PC-3 (cell line): ENCODE measurements at regions not wholly inside any gene's neighbourhood (a gene's known extent, or its start where the extent isn't known, plus 50 kb on each side); places are given as distances from the start of the nearest gene placed in this dataset.

Experiments
- ATAC-seq: fragments of 200-7000 bp; cut with Tn5 transposase; 2 replicates; pipeline ENCODE4 v1.9.1; 2020; ENCODE audit warnings: mild to moderate bottlenecking, moderate library complexity
- BruUV-seq: library from RNA; stranded (reverse); fragments of 400-500 nt; replicated peaks from 2 replicates; lab custom pipeline; 2021; lab: Mats Ljungman, UMichigan
- CTCF ChIA-PET: fragments of 300-600 bp; sonication (Branson Sonifier 250); formaldehyde crosslinking; loops from one replicate; lab custom pipeline; 2022; ENCODE audit warnings: antibody characterized with exemption; lab: Charles Lee
- POLR2A ChIA-PET: fragments of 300-600 bp; sonication (Branson Sonifier 250); formaldehyde crosslinking; loops from one replicate; lab custom pipeline; 2022; ENCODE audit warnings: antibody characterized with exemption; ENCODE audit not compliant: unreplicated experiment; lab: Charles Lee
- DNase-seq: peaks from one replicate; pipeline ENCODE4 v3.0.0-alpha.2; 2015
- H2AFZ ChIP-seq: fragments of 300-600 bp; sonication (generic); 2 replicates; pipeline ENCODE4 v1.6.0; 2016; ENCODE audit warnings: antibody characterized with exemption, low read length
- H3F3A ChIP-seq: fragments of 300-600 bp; sonication (generic); one replicate; pipeline ENCODE4 v1.6.0; 2017; ENCODE audit warnings: antibody characterized with exemption, low read length, control low read depth, mild to moderate bottlenecking; ENCODE audit not compliant: unreplicated experiment
- H3K27ac ChIP-seq: fragments of 300-600 bp; sonication (generic); 2 replicates; pipeline ENCODE4 v1.5.1; 2016; ENCODE audit warnings: mild to moderate bottlenecking, low read length
- H3K27me3 ChIP-seq: fragments of 300-600 bp; sonication (generic); 2 replicates; pipeline ENCODE4 v1.6.1; 2016; ENCODE audit warnings: low read length, mixed read lengths
- H3K36me3 ChIP-seq: fragments of 300-600 bp; sonication (generic); 2 replicates; pipeline ENCODE4 v1.6.1; 2016; ENCODE audit warnings: low read depth, mixed run types, low read length, mixed read lengths
- H3K4me1 ChIP-seq: fragments of 300-600 bp; sonication (generic); 2 replicates; pipeline ENCODE4 v1.5.1; 2016; ENCODE audit warnings: low read length; ENCODE audit not compliant: insufficient read depth
- H3K4me2 ChIP-seq: fragments of 300-600 bp; sonication (generic); 2 replicates; pipeline ENCODE4 v1.6.0; 2016; ENCODE audit warnings: low read length
- H3K4me3 ChIP-seq: fragments of 300-600 bp; sonication (generic); 2 replicates; pipeline ENCODE4 v1.5.1; 2016; ENCODE audit warnings: mild to moderate bottlenecking, low read length, mixed read lengths
- H3K79me2 ChIP-seq: fragments of 300-600 bp; sonication (generic); 2 replicates; pipeline ENCODE4 v1.6.1; 2017; ENCODE audit warnings: low read length, mixed read lengths
- H3K9ac ChIP-seq: fragments of 300-600 bp; sonication (generic); 2 replicates; pipeline ENCODE4 v1.6.0; 2016; ENCODE audit warnings: mild to moderate bottlenecking, low read length
- H3K9me2 ChIP-seq: fragments of 300-600 bp; sonication (generic); replicated peaks from 2 replicates; pipeline ENCODE4 v1.6.1; 2016; ENCODE audit warnings: mixed run types, low read length, mixed read lengths
- H3K9me3 ChIP-seq: fragments of 300-600 bp; sonication (generic); 2 replicates; pipeline ENCODE4 v1.6.1; 2016; ENCODE audit warnings: low read length, mixed read lengths
- H4K20me1 ChIP-seq: fragments of 300-600 bp; sonication (generic); 2 replicates; pipeline ENCODE4 v1.6.1; 2016; ENCODE audit warnings: low read length, mixed read lengths
- EZH2 ChIP-seq: fragments of 300-600 bp; sonication (generic); IDR thresholded peaks from one replicate; pipeline ENCODE4 v1.6.1; 2017; ENCODE audit warnings: antibody characterized with exemption, mild to moderate bottlenecking, low read length; ENCODE audit not compliant: unreplicated experiment
- EZH2phosphoT487 ChIP-seq: fragments of 300-600 bp; sonication (generic); IDR thresholded peaks from 2 replicates; pipeline ENCODE4 v1.6.1; 2018; ENCODE audit warnings: mild to moderate bottlenecking, antibody characterized with exemption, low read length, borderline replicate concordance
- intact Hi-C: fragments of 100-400 bp; cut with micrococcal nuclease; formaldehyde crosslinking; loops from 2 replicates; pipeline ENCODE4 v1.9.0; 2023
- TF ChIP-seq, protein P1 (sequence below): fragments of 300-600 bp; sonication (generic); conservative IDR thresholded peaks from 2 replicates; pipeline ENCODE4 v1.5.1; 2017; ENCODE audit warnings: antibody characterized with exemption, low read depth, mild to moderate bottlenecking, low read length

DNA sequence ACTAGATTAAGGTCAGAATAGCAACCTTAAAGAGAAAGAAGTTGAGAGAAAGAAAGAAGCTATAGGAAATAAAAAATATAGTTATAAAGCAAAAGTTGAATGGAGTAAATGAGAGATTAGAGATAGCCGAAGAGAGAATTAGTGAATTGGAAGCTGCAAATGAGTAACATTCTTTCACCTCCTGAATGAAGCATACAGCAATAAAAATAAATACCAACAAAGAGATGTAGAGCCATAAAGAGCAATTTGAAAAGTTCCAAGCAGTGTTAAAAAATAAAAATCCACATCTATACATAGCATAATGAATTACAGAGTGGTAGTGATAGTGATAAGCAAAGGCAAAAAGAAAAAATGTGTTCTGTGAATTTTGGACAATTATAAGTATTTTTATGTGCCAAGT lies 177.9 kb downstream of the VRK1 start:
- Histone ChIP-seq H3K4me2 (no peak overlapping the region), H4K20me1 (no peaks in the 10 kb centered on the region), H3K4me1 (no peaks in the 10 kb centered on the region), H2AFZ (no peak overlapping the region), H3K27me3 (no peaks in the 10 kb centered on the region), H3K9ac (no peak overlapping the region), H3K27ac (no peak overlapping the region), H3K36me3 (no peaks in the 10 kb centered on the region), H3K9me3 (no peaks in the 10 kb centered on the region), H3K4me3 (no peak overlapping the region), H3K79me2 (no peaks in the 10 kb centered on the region), H3F3A (no peaks in the 10 kb centered on the region), H3K9me2 (no peaks in the 10 kb centered on the region)
- no peak for DNase-seq
- BruUV-seq: no TSS peak
- POLR2A ChIA-PET: interaction anchor here (0.6 kb wide), 1 partner anchor 174 kb away, joined by 3 read pairs; no protein-coding TSS in a partner anchor
- intact Hi-C loops: no loop called here
- no peak for ATAC-seq
- TF ChIP-seq, protein P1, sequence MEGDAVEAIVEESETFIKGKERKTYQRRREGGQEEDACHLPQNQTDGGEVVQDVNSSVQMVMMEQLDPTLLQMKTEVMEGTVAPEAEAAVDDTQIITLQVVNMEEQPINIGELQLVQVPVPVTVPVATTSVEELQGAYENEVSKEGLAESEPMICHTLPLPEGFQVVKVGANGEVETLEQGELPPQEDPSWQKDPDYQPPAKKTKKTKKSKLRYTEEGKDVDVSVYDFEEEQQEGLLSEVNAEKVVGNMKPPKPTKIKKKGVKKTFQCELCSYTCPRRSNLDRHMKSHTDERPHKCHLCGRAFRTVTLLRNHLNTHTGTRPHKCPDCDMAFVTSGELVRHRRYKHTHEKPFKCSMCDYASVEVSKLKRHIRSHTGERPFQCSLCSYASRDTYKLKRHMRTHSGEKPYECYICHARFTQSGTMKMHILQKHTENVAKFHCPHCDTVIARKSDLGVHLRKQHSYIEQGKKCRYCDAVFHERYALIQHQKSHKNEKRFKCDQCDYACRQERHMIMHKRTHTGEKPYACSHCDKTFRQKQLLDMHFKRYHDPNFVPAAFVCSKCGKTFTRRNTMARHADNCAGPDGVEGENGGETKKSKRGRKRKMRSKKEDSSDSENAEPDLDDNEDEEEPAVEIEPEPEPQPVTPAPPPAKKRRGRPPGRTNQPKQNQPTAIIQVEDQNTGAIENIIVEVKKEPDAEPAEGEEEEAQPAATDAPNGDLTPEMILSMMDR: no peak
- TF ChIP-seq EZH2phosphoT487 (no peak), EZH2 (no peak)
- CTCF ChIA-PET: no interaction called here

DNA sequence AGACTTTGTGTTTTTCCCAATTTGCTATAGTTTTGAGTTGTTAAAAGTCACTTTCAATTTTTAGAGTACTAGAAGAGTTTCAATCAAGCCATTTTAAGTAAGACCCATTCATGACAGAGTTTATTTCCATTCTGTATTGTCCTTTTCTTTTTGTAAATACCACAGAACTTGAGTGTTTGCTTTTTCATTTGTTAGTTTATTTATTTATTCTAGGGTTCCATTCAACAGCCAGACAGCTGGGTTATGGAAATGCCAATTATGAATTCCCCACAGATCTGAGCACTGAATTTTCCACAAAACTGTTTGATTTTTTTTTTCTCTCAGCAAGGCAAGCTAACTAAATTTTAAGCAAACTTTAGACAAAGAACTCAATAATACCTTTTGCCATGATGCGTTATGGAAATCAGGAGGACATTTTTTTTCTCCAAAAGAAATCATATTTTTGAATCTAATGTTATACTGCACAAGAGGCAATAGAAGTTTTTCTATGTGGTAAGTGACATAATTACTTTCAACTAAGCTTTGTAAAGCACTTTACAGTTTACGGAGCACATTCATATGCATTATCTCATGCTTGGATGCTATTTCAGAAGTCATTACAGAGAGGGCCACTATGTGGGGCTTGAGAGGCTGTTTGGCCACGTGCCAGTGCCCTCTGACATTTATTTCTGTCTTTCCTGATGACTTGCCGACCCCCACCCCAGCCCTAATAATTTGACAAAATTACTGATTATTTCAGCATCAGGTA lies 181.5 kb downstream of the VRK1 start:
- no peak overlapping the region for H3K9ac ChIP-seq
- H3K36me3 ChIP-seq: no peaks in the 10 kb centered on the region
- BruUV-seq: no TSS peak
- no peaks in the 10 kb centered on the region for H4K20me1 ChIP-seq
- no peak overlapping the region for H3K27ac ChIP-seq
- H3F3A ChIP-seq: no peaks in the 10 kb centered on the region
- H3K27me3 ChIP-seq: no peaks in the 10 kb centered on the region
- CTCF ChIA-PET: no interaction called here
- no peak overlapping the region for H3K4me3 ChIP-seq
- no peaks in the 10 kb centered on the region for H3K9me2 ChIP-seq
- H3K4me1 ChIP-seq: no peaks in the 10 kb centered on the region
- no peak overlapping the region for H3K4me2 ChIP-seq
- no peaks in the 10 kb centered on the region for H3K9me3 ChIP-seq
- H2AFZ ChIP-seq: no peak overlapping the region
- no peak for ATAC-seq
- TF ChIP-seq EZH2phosphoT487 (no peak), EZH2 (no peak)
- TF ChIP-seq, protein P1: no peak
- POLR2A ChIA-PET: no interaction called here
- intact Hi-C loops: no loop called here
- H3K79me2 ChIP-seq: no peaks in the 10 kb centered on the region
- no peak for DNase-seq

DNA sequence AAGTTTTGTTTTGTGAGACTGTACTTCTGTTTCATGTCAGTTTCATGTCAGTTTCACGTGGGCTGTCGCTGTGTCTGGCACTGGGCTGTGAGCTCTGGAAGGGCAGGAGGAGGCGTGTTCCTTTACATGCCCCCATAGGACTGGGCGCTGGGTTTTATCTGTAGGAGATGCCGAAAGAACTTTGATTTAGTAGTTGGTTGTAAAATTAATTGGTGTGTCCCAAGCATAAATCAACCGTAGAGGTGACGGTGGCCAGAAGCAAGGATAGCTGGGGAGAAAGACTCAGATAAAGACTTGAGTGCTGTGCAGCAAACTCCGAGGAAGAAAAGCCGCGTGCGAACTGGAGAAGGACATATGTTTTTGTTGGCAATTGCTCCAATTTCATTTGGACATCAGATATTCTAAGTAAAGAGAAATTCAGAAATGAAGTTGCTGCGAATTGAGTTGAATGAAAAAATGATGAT lies 182.5 kb downstream of the VRK1 start:
- no peaks in the 10 kb centered on the region for H3K9me3 ChIP-seq
- no peaks in the 10 kb centered on the region for H4K20me1 ChIP-seq
- no peaks in the 10 kb centered on the region for H3K79me2 ChIP-seq
- no peak overlapping the region for H3K4me3 ChIP-seq
- ATAC-seq (no peak), DNase-seq (no peak)
- H3K4me1 ChIP-seq: no peaks in the 10 kb centered on the region
- CTCF ChIA-PET: no interaction called here
- H3K9ac ChIP-seq: no peak overlapping the region
- H3K27ac ChIP-seq: no peak overlapping the region
- POLR2A ChIA-PET: interaction anchor here (0.6 kb wide), 1 partner anchor 22 kb away, joined by 3 read pairs; no protein-coding TSS in a partner anchor
- H3K36me3 ChIP-seq: no peaks in the 10 kb centered on the region
- TF ChIP-seq EZH2 (no peak), EZH2phosphoT487 (no peak)
- TF ChIP-seq, protein P1: no peak
- H3K4me2 ChIP-seq: no peak overlapping the region
- no peaks in the 10 kb centered on the region for H3F3A ChIP-seq
- H3K27me3 ChIP-seq: no peaks in the 10 kb centered on the region
- no peaks in the 10 kb centered on the region for H3K9me2 ChIP-seq
- intact Hi-C loops: no loop called here
- BruUV-seq: no TSS peak
- no peak overlapping the region for H2AFZ ChIP-seq
